Right lobe of liver (tissue), 6 donors: ENCODE measurements at regions not wholly inside any gene's neighbourhood (a gene's known extent, or its start where the extent isn't known, plus 50 kb on each side); places are given as distances from the start of the nearest gene placed in this dataset.

Experiments
- ATAC-seq, 4 donors: fragments of 200-7000 bp; cut with Tn5 transposase; one replicate each; pipeline ENCODE4 v1.9.1; 2020; ENCODE audit warnings: mild to moderate bottlenecking in 4 of 4, moderate library complexity in 4 of 4
- DNase-seq, 3 donors: peaks; one replicate each; pipeline ENCODE4 v3.0.0-alpha.2; 2020
- H3K27ac ChIP-seq, 3 donors: fragments of 200-600 bp; one replicate each; pipeline ENCODE4 v1.8.0; 2022
- H3K27me3 ChIP-seq, 2 donors: fragments of 200-600 bp; one replicate each; pipeline ENCODE4 v1.8.0; 2022
- H3K36me3 ChIP-seq, 4 donors: fragments of 200-600 bp; sonication (generic) in 1 of 4; one replicate each; pipeline versions ENCODE4 v1.5.1 to v1.8.0; 2017 to 2022; ENCODE audit warnings: control low read depth in 1 of 4
- H3K4me1 ChIP-seq, 4 donors: fragments of 200-600 bp; sonication (generic) in 1 of 4; one replicate each; pipeline versions ENCODE4 v1.5.1 to v1.8.0; 2017 to 2022; ENCODE audit warnings: control low read depth in 1 of 4
- H3K4me3 ChIP-seq, 3 donors: fragments of 200-600 bp; one replicate each; pipeline ENCODE4 v1.8.0; 2022
- H3K9me3 ChIP-seq, 4 donors: fragments of 200-600 bp; sonication (generic) in 1 of 4; one replicate each; pipeline versions ENCODE4 v1.5.1 to v1.8.0; 2017 to 2022; ENCODE audit warnings: control low read depth in 1 of 4
- CTCF ChIP-seq, 4 donors: fragments of 200-600 bp in 3 of 4; fragments of 450-650 bp in 1 of 4; IDR thresholded peaks; one replicate each; pipeline versions ENCODE4 v1.5.1 to v1.8.0; 2016 to 2022; ENCODE audit warnings: antibody characterized with exemption in 4 of 4, mild to moderate bottlenecking in 2 of 4
- POLR2A ChIP-seq: fragments of 450-650 bp; IDR thresholded peaks from one replicate; pipeline ENCODE4 v1.6.1; 2017; ENCODE audit warnings: antibody characterized with exemption, mild to moderate bottlenecking
- WGBS: methylation state at CpG from one replicate; pipeline ENCODE4 v1.1.6; 2018; ENCODE audit warnings: low coverage, low lambda C conversion rate; ENCODE audit not compliant: insufficient coverage; ENCODE audit errors: missing lambda C conversion rate; 5-methylcytosine and 5-hydroxymethylcytosine counted together
- intact Hi-C, 2 donors: fragments of 100-400 bp; cut with DNase I; formaldehyde crosslinking; loops; one replicate each; pipeline versions ENCODE4 v1.11.2 to v1.14.1; 2022
- microRNA-seq, 2 donors: library from miRNA; unstranded; fragments of <30 nt; microRNA quantifications; one replicate each; pipeline ENCODE4, GENCODE V29; 2019 to 2020
- donor health status: DM: no; HTN: yes; CAD: no.
- donor health status: DM: no; HTN: no; CAD: no.
- donor health status: DM: no; HTN: no; CAD: no.
- donor health status: DM: no; HTN: yes; CAD: no.
- donor health status: DM: no; HTN: yes; CAD: no.

GRCh38 chr12:112734859-112735695, 56.5 kb upstream of the RPH3A start:
- intact Hi-C loops = no loop called here
- Histone ChIP-seq H3K27ac (no peak overlapping the region), H3K9me3 (no peaks in the 10 kb centered on the region), H3K4me3 (no peak overlapping the region), H3K36me3 (no peaks in the 10 kb centered on the region), H3K27me3 (no peaks in the 10 kb centered on the region), H3K4me1 (no peaks in the 10 kb centered on the region)
- no peak for TF ChIP-seq POLR2A
- TF ChIP-seq CTCF (IDR thresholded peaks at IDR 0.05) = no peak
- WGBS = 51% methylated on average over 10 of the region's 12 CpGs
- DNase-seq (no peak), ATAC-seq (no peak)

GRCh38 chr12:112738531-112738930, 53.0 kb upstream of the RPH3A start:
- no peak overlapping the region for H3K27ac ChIP-seq
- H3K36me3 ChIP-seq = no peaks in the 10 kb centered on the region
- intact Hi-C loops = no loop called here
- H3K27me3 ChIP-seq = no peaks in the 10 kb centered on the region
- TF ChIP-seq POLR2A (no peak), CTCF (IDR thresholded peaks at IDR 0.05) (no peak)
- DNase-seq (no peak), ATAC-seq (no peak)
- WGBS = 25% methylated on average over 3 of the region's 3 CpGs
- no peaks in the 10 kb centered on the region for H3K9me3 ChIP-seq
- no peaks in the 10 kb centered on the region for H3K4me1 ChIP-seq
- H3K4me3 ChIP-seq = no peak overlapping the region

- H3K27ac ChIP-seq = no peak overlapping the region
- no peak for DNase-seq
- 71% methylated on average over 3 of the region's 3 CpGs for WGBS
- H3K9me3 ChIP-seq = no peaks in the 10 kb centered on the region
- H3K36me3 ChIP-seq = no peaks in the 10 kb centered on the region
- no peaks in the 10 kb centered on the region for H3K4me1 ChIP-seq
- intact Hi-C loops = no loop called here
- no peak overlapping the region for H3K4me3 ChIP-seq
- no peak for ATAC-seq
- TF ChIP-seq CTCF (IDR thresholded peaks at IDR 0.05) = no peak
- TF ChIP-seq POLR2A = no peak
- no peaks in the 10 kb centered on the region for H3K27me3 ChIP-seq
Measured at GRCh38 chr12:112740387-112740934, 51.1 kb upstream of the RPH3A start.

- Histone ChIP-seq H3K27ac (no peak overlapping the region), H3K27me3 (no peaks in the 10 kb centered on the region), H3K36me3 (no peaks in the 10 kb centered on the region), H3K4me1 (no peaks in the 10 kb centered on the region), H3K9me3 (no peaks in the 10 kb centered on the region), H3K4me3 (no peak overlapping the region)
- TF ChIP-seq CTCF (IDR thresholded peaks at IDR 0.05) = no peak
- TF ChIP-seq POLR2A = no peak
- no peak for ATAC-seq
- 29% methylated on average over 2 of the region's 2 CpGs for WGBS
- DNase-seq = no peak
- intact Hi-C loops = no loop called here
Measured at GRCh38 chr12:112741106-112741505, 50.4 kb upstream of the RPH3A start.

Small RNAs in the stretch of these regions (microRNA-seq; reads per million reads assigned to microRNA genes)
- 0 reads per million in 2 donors for gene MIR1302-1
